Tibial nerve (tissue), 4 donors: ENCODE measurements at regions not wholly inside any gene's neighbourhood (a gene's known extent, or its start where the extent isn't known, plus 50 kb on each side); places are given as distances from the start of the nearest gene placed in this dataset.
"Not testable (repeated sequence)": the region's sequence is repeated elsewhere in the genome, so short reads cannot be mapped to it uniquely, and the experiment has no call there.

ENCODE experiments used
- DNase-seq, 2 donors: peaks; one replicate each; pipeline ENCODE4 v3.0.0-alpha.2; 2019; ENCODE audit warnings: low spot score in 2 of 2
- H3K27ac ChIP-seq, 4 donors: fragments of 200-600 bp; sonication (generic) in 3 of 4; one replicate each; pipeline ENCODE4 v1.5.1; 2017 to 2019; ENCODE audit warnings: mild to moderate bottlenecking in 1 of 4
- H3K27me3 ChIP-seq, 2 donors: fragments of 200-600 bp; sonication (generic) in 1 of 2; one replicate each; pipeline versions ENCODE4 v1.5.1 to v1.6.0; 2017 to 2019
- H3K36me3 ChIP-seq, 3 donors: fragments of 200-600 bp; sonication (generic); one replicate each; pipeline ENCODE4 v1.5.1; 2018 to 2019
- H3K4me1 ChIP-seq, 4 donors: fragments of 200-600 bp; sonication (generic) in 3 of 4; one replicate each; pipeline ENCODE4 v1.5.1; 2017 to 2019
- H3K4me3 ChIP-seq, 4 donors: fragments of 200-600 bp; sonication (generic) in 3 of 4; one replicate each; pipeline ENCODE4 v1.5.1; 2017 to 2019; ENCODE audit warnings: mild to moderate bottlenecking in 1 of 4, moderate library complexity in 1 of 4
- H3K9me3 ChIP-seq, 4 donors: fragments of 200-600 bp; sonication (generic) in 3 of 4; one replicate each; pipeline ENCODE4 v1.5.1; 2017 to 2019
- EP300 ChIP-seq, 2 donors: sonication (generic); formaldehyde crosslinking; IDR thresholded peaks; one replicate each; pipeline ENCODE4 v1.6.1; 2017; ENCODE audit warnings: antibody characterized with exemption in 2 of 2, mild to moderate bottlenecking in 1 of 2
- POLR2A ChIP-seq, 2 donors: fragments of 450-650 bp; IDR thresholded peaks; one replicate each; pipeline ENCODE4 v1.6.1; 2017; ENCODE audit warnings: antibody characterized with exemption in 2 of 2, mild to moderate bottlenecking in 2 of 2, moderate library complexity in 2 of 2
- WGBS, 2 donors: methylation state at CpG; one replicate each; pipeline ENCODE4 v1.1.5; 2018; 5-methylcytosine and 5-hydroxymethylcytosine counted together
- TF ChIP-seq, protein P1 (sequence below), 5 experiments: fragments of 200-600 bp in 3 of 5; fragments of 450-650 bp in 2 of 5; sonication (generic) in 3 of 5; IDR thresholded peaks; one replicate each; pipeline ENCODE4 v1.5.1; 2016 to 2019; ENCODE audit warnings: antibody characterized with exemption in 5 of 5, mild to moderate bottlenecking in 3 of 5, moderate library complexity in 2 of 5

DNA sequence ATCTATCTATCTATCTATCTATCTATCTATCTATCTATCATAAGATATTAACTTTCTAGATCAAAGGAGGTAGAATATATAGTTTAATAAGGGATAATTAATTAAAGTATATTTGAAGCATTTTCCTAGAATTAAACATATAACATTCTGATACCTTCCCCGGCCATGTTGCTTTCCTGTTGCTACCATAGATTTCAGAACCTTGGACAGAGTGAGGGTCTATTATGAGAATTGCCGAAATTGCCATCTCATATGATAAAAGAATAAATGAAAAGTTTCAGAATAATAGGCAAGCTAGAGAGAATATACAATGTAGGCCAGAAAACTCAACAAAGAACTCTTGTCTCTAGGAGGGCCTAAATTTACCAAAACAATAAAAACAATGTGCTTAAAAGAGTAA, 706.1 kb upstream of the TMPRSS15 start:
- TF ChIP-seq EP300 (IDR thresholded peaks at IDR 0.05) (no peak), POLR2A (IDR thresholded peaks at IDR 0.05) (no peak)
- TF ChIP-seq, protein P1, sequence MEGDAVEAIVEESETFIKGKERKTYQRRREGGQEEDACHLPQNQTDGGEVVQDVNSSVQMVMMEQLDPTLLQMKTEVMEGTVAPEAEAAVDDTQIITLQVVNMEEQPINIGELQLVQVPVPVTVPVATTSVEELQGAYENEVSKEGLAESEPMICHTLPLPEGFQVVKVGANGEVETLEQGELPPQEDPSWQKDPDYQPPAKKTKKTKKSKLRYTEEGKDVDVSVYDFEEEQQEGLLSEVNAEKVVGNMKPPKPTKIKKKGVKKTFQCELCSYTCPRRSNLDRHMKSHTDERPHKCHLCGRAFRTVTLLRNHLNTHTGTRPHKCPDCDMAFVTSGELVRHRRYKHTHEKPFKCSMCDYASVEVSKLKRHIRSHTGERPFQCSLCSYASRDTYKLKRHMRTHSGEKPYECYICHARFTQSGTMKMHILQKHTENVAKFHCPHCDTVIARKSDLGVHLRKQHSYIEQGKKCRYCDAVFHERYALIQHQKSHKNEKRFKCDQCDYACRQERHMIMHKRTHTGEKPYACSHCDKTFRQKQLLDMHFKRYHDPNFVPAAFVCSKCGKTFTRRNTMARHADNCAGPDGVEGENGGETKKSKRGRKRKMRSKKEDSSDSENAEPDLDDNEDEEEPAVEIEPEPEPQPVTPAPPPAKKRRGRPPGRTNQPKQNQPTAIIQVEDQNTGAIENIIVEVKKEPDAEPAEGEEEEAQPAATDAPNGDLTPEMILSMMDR (IDR thresholded peaks at IDR 0.05) = no peak
- H3K36me3 ChIP-seq = no peaks in the 10 kb centered on the region
- H3K4me1 ChIP-seq = no peaks in the 10 kb centered on the region
- no peak overlapping the region for H3K27ac ChIP-seq
- DNase-seq = no peak
- no peaks in the 10 kb centered on the region for H3K9me3 ChIP-seq
- H3K27me3 ChIP-seq = no peaks in the 10 kb centered on the region
- WGBS, 2 donors = 68 to 74% methylated on average over 2 of the region's 2 CpGs
- H3K4me3 ChIP-seq = no peak overlapping the region

DNA sequence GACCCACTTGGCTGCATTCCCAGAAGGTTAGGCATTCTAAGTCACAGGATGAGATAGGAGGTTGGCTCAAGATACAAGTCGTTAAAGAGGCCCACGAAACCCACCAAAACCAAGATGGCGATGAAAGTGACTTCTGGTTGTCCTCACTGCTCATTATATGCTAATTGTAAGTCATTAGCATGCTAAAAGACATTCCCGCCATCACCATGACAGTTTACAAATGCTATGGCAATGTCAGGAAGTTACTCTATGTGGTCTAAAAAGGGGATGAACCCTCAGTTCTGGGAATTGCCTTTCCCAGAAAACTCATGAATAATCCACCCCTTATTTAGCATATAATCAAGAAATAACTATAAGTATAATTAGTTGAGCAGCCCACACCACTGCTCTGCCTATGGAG, 715.7 kb upstream of the TMPRSS15 start:
- 86 to 88% methylated on average over 4 of the region's 4 CpGs for WGBS, 2 donors
- not testable (repeated sequence) for H3K9me3 ChIP-seq, H3K4me1 ChIP-seq

DNA sequence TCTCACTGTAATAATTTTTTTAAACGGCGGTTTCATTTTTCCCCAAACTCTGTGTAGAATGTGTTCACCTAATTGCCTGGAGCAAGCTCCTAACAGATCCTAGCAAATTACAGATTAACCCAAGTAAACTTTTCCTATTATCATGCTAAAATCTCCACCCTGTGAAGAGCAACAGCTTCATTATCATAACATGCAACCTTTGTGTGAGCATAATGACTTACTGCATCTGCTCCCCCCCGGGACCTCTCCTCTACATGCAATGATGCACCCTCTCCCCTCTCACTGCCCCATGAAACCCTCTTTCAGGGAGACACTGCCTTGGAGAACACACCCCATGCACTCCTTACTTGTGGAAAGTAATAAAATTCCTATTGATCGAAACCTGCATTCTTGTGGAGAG, 717.0 kb upstream of the TMPRSS15 start:
- H3K36me3 ChIP-seq = no peaks in the 10 kb centered on the region
- DNase-seq = no peak
- H3K4me3 ChIP-seq = no peak overlapping the region
- no peaks in the 10 kb centered on the region for H3K4me1 ChIP-seq
- H3K27me3 ChIP-seq = no peaks in the 10 kb centered on the region
- no peaks in the 10 kb centered on the region for H3K9me3 ChIP-seq
- WGBS, 2 donors = 89 to 92% methylated on average over 4 of the region's 4 CpGs
- TF ChIP-seq EP300 (IDR thresholded peaks at IDR 0.05) (no peak), POLR2A (IDR thresholded peaks at IDR 0.05) (no peak)
- TF ChIP-seq, protein P1 (IDR thresholded peaks at IDR 0.05) = no peak
- no peak overlapping the region for H3K27ac ChIP-seq

More for the DNA sequence above, 715.7 kb upstream of the TMPRSS15 start:
- not testable (repeated sequence) for H3K36me3 ChIP-seq, H3K4me3 ChIP-seq, DNase-seq, H3K27ac ChIP-seq, H3K27me3 ChIP-seq

DNA sequence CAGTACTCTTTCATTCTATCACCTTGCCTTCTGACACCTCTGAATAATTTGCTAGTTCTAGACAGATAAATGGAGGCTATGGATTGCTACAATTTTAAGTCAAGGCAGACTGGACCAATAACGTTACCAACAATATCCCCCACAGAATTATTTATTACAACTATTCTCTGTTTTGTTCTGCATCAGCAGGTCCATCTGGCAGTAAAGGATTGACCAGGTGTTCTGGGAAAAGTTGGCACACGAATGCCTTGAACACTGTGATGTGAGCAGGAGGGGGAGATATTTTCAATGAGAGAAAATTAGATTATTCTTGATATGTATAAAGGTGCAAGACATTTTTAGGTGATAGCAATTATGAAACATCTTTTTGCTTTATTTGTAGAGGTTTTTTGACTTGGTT, 718.8 kb upstream of the TMPRSS15 start:
- Histone ChIP-seq H3K4me1 (no peaks in the 10 kb centered on the region), H3K36me3 (no peaks in the 10 kb centered on the region), H3K9me3 (no peaks in the 10 kb centered on the region), H3K27ac (no peak overlapping the region), H3K4me3 (no peak overlapping the region), H3K27me3 (no peaks in the 10 kb centered on the region)
- TF ChIP-seq, protein P1 (IDR thresholded peaks at IDR 0.05) = no peak
- no peak for DNase-seq
- WGBS, 2 donors = 72% methylated on average over 2 of the region's 2 CpGs

DNA sequence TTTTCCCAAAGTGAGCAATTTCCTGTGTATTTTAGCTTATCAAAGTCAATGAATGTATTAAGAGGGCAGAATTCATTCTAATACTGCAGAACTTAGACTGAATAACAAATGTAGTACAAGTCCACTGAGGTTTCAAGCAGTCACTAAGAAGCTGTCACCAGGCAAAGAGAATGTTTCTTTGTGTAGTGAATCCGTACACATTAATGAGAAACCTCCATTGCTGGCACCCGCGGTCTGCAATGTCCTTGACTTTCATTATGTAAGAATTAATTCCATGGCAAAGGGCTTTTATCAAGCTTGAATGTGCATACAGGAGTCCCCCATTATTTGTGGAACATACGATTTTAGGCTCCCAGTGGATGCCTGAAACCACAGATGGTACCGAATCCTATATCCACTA, 719.5 kb upstream of the TMPRSS15 start:
- H3K36me3 ChIP-seq = no peaks in the 10 kb centered on the region
- no peaks in the 10 kb centered on the region for H3K27me3 ChIP-seq
- DNase-seq = no peak
- WGBS, 2 donors = 56 to 73% methylated on average over 5 of the region's 5 CpGs
- H3K9me3 ChIP-seq = no peaks in the 10 kb centered on the region
- no peaks in the 10 kb centered on the region for H3K4me1 ChIP-seq
- no peak overlapping the region for H3K4me3 ChIP-seq
- no peak overlapping the region for H3K27ac ChIP-seq
- TF ChIP-seq EP300 (IDR thresholded peaks at IDR 0.05) (no peak), POLR2A (IDR thresholded peaks at IDR 0.05) (no peak)
- TF ChIP-seq, protein P1 (IDR thresholded peaks at IDR 0.05) = no peak

DNA sequence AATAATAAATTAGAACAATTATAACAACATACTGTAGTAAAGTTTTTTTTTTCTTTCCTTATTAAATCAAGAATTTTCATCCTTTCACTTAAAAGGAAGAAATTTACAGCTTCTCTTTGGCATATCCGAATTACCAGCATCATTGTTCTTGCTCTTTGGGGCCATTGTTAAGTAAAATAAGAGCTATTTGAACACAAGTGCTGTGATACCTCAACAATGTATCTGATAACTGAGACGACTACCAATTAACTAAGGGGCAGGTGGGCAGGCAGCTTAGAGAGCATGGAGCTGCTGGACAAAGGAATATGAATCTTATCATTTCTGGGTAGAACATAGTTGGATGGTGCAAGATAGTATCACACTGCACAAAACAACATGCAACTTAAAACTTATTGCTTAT, 719.9 kb upstream of the TMPRSS15 start:
- TF ChIP-seq POLR2A (IDR thresholded peaks at IDR 0.05) (no peak), EP300 (IDR thresholded peaks at IDR 0.05) (no peak)
- TF ChIP-seq, protein P1 (IDR thresholded peaks at IDR 0.05) = no peak

More for the DNA sequence above, 719.9 kb upstream of the TMPRSS15 start:
- Histone ChIP-seq H3K36me3 (no peaks in the 10 kb centered on the region), H3K27ac (no peak overlapping the region), H3K4me3 (no peak overlapping the region), H3K27me3 (no peaks in the 10 kb centered on the region), H3K4me1 (no peaks in the 10 kb centered on the region), H3K9me3 (no peaks in the 10 kb centered on the region)
- no peak for DNase-seq
- 65 to 70% methylated on average over 2 of the region's 2 CpGs for WGBS, 2 donors
